AG08395 (cell line): ENCODE measurements at regions not wholly inside any gene's neighbourhood (a gene's known extent, or its start where the extent isn't known, plus 50 kb on each side); places are given as distances from the start of the nearest gene placed in this dataset.
A peak's percentile ranks its signal among the peaks of the same experiment; 100 is the strongest.

Source experiments
- DNase-seq: peaks from one replicate; pipeline ENCODE4 v3.0.0; 2012; ENCODE audit warnings: mixed read lengths, low spot score

- DNase-seq = no peak
Observed at GRCh38 chr17:77488531-77489238, 347.9 kb downstream of the SEC14L1 start.

GRCh38 chr17:77489239-77489892, 348.6 kb downstream of the SEC14L1 start:
- DNase-seq = no peak

GRCh38 chr17:77489893-77490255, 349.1 kb downstream of the SEC14L1 start:
- peak; percentile 55 for DNase-seq

- no peak for DNase-seq
Observed at GRCh38 chr17:77490361-77491183, 349.8 kb downstream of the SEC14L1 start.

- DNase-seq = no peak
Observed at GRCh38 chr17:77491921-77492445, 351.2 kb downstream of the SEC14L1 start.

- DNase-seq = no peak
Observed at GRCh38 chr17:77492446-77493237, 351.9 kb downstream of the SEC14L1 start.

DNA sequence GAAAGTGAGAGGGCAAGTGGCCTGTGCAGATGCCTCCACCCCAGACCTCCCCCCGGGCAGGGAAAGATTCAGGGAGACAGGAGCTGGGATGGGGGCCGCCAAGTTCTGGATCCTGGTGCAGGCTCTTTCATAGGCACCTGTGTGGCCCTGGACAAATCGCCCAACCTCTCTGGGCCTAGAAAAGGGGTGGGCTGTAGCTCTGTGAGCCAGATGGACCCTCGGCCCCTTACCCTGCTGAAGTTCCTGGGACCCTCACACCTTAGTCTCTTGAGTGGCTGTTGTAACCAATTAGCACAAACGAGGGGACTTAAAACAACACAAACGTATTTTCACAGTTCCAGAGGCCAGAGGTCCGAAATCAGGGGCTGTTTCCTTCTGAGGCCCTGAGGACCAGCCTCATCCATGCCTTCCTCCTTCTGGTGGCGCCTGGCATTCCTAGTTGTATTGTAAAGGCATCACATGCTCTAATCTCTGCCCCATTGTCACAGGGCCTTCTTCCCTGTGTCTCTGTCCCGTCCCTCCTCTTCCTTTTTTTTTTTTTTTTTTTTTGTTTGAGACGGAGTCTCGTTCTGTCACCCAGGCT, 352.6 kb downstream of the SEC14L1 start:
- no peak for DNase-seq

DNA sequence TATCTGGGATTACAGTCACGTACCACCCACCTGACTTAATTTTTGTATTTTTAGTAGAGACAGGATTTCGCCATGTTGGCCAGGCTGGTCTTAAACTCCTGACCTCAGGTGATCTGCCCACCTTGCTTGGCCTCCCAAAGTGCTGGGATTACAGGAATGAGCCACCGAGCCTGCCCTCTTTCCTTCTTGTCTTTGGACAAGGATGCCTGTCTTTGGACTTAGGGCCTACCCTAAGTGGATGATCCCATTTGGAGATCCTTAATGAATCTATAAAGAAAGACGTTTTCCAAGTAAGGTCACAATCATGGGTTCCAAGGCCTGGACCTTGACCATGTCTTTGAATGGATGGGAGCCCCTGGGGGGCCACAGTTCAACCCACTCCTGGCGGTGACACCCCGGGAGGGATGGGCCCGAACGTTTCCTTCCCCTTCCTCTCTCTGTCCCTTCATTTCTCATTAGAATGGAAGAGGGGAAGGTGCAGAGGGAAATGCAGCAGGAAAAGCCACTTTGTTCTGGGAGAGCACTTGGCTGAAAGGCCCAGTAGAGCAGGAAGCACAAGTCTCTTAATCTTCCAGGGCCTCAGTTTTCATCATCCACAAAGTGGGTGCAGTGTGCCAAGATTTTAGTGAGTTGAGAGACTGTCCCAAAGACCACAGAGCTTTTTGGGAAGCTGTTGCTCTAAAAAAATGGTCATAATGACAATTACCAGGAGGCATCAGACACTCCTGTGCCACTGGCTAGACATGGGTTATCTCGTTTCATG, 353.3 kb downstream of the SEC14L1 start:
- no peak for DNase-seq

GRCh38 chr17:77494664-77495435, 354.1 kb downstream of the SEC14L1 start:
- DNase-seq = peak; percentile 88

DNA sequence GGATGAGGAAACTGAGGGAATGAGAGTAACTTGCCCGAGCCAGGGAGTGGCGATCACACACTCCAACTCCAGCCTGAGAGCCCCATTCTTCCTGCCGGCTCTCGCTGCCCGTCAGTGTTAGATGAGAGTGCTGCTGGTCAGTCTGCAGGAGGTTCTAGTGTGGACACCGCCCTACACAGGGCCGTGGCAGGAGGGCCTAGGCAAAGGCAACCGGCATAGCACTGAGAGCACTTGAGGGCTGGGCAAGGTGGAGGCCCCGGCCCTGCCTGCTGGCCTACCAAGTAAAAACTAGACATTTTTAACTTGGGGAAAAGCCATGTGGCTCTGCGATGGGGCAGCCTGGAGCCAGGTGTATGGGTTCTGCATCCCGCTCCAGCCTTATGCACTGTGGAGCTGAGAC, 354.8 kb downstream of the SEC14L1 start:
- no peak for DNase-seq

- DNase-seq = no peak
Observed at GRCh38 chr17:77496401-77496801, 355.6 kb downstream of the SEC14L1 start.

DNA sequence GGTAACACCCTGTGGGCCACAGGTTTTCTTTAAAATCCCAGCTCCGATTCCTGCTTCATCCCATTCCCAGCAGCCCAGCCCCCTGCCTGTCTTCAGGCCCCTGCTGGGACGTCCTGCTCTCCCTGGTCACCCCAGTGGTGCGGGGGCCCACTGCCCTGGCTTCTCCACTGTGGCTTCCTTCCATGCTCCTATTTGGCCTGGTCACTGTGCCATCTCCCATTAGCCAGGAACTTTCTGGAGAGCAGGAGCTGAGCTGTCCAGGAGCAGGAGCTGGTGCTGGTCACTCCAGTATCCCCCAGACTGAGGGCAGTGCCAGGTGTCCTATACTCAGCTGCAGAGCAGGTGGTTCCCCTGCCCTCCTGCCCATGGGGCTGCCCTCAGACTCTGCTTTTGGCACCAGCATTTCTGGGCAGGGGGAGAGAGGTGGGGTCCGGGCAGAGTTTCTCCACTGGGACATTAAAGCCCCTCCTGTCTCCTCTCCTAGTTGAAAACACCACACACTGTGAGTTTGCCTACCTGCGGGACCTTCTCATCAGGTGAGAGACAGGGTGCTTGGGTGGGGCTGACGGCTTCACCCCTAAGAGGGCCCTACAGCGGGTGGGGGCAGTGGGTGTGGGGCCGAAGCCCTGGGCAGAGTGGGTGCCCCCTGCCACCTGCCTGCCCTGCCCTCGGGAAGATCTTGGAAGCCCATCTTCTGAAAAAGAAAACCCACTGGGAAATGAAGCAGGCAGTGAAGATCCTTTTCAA, 356.2 kb downstream of the SEC14L1 start:
- DNase-seq = no peak

- no peak for DNase-seq
Observed at GRCh38 chr17:77497578-77497934, 356.8 kb downstream of the SEC14L1 start.

- no peak for DNase-seq
Observed at GRCh38 chr17:77498091-77498741, 357.4 kb downstream of the SEC14L1 start.

GRCh38 chr17:77498791-77499698, 358.3 kb downstream of the SEC14L1 start:
- no peak for DNase-seq

DNA sequence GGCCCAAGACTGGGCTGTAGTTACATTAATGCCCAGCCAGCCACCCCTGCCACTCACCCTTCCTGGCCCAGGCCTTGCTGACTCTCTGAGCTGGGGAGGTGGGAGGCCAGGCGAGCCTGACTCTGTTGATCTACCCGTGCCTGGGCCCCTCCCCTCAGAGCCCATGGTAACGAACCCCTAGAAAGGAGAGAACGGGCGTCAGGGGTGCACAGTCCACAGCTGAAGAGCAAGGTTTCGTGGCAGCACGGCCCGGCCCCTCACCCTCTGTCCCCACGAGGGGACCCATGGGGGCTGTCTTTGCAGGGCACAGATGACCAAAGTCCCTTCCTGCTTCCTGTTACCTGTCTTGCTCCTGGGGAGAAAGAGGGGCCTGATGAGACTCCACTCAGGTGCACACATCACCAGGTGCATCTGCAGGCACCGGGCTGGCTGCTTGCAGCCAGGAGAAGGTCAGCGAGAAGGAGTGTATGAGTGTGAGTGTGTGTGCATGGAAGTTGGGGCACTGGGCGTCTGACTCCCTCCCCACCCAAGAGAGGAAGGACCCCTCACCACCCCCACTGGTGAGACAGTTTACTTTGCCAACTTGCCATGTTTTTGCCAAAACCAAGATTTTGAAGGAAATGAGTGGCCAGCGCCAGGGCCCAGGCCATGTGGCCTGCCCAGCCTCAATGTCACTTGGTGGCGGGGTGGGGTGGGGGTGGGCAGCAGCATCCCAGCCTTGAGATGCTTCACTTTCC, 359.1 kb downstream of the SEC14L1 start:
- no peak for DNase-seq

GRCh38 chr17:77501101-77501566, 360.4 kb downstream of the SEC14L1 start:
- no peak for DNase-seq
